ENCODE measurements at regions not wholly inside any gene's neighbourhood (a gene's known extent, or its start where the extent isn't known, plus 50 kb on each side); places are given as distances from the start of the nearest gene placed in this dataset.

DNA sequence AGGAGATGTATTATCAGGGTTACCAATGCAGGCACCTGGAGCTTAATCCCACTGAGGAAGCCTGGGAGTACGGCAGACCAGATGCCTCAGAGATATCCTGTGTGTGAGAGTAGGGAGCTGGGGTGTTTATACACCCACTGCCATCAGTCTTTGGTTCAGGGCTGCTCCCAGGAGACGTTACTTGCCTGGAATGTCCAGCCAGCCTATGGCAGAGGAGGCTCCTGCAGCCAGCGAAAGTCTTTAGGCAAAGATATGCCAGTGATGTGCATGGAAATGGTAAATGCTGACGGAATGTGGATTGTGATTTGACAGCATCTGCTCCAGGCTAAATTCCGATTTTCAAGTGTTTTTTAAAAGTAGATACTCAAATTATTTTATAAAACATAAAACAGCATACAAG, 282.0 kb downstream of the BTBD3 start:
- TF ChIP-seq, protein P1, sequence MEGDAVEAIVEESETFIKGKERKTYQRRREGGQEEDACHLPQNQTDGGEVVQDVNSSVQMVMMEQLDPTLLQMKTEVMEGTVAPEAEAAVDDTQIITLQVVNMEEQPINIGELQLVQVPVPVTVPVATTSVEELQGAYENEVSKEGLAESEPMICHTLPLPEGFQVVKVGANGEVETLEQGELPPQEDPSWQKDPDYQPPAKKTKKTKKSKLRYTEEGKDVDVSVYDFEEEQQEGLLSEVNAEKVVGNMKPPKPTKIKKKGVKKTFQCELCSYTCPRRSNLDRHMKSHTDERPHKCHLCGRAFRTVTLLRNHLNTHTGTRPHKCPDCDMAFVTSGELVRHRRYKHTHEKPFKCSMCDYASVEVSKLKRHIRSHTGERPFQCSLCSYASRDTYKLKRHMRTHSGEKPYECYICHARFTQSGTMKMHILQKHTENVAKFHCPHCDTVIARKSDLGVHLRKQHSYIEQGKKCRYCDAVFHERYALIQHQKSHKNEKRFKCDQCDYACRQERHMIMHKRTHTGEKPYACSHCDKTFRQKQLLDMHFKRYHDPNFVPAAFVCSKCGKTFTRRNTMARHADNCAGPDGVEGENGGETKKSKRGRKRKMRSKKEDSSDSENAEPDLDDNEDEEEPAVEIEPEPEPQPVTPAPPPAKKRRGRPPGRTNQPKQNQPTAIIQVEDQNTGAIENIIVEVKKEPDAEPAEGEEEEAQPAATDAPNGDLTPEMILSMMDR (tag by site-specific recombination; IDR thresholded peaks at IDR 0.05) = no peak
- TF ChIP-seq TCF7L2 (IDR thresholded peaks at IDR 0.05; ENCODE audit: borderline replicate concordance, low read depth, low read length) (no peak), BCL11A (tag by site-specific recombination; IDR thresholded peaks at IDR 0.05; ENCODE audit: low read depth) (no peak), YY1 (tag by site-specific recombination; IDR thresholded peaks at IDR 0.05) (no peak), ZBTB1 (tag by site-specific recombination; IDR thresholded peaks at IDR 0.05) (no peak), ZBTB8A (tag by site-specific recombination; IDR thresholded peaks at IDR 0.05) (no peak), ZNF174 (tag by site-specific recombination; IDR thresholded peaks at IDR 0.05) (no peak), GLIS1 (tag by site-specific recombination; IDR thresholded peaks at IDR 0.05) (no peak), ZNF354C (tag by site-specific recombination; IDR thresholded peaks at IDR 0.05; ENCODE audit: borderline replicate concordance, low read depth) (no peak), REPIN1 (tag by site-specific recombination; IDR thresholded peaks at IDR 0.05; ENCODE audit: low read depth) (no peak), KLF8 (tag by site-specific recombination; IDR thresholded peaks at IDR 0.05) (no peak), ZNF133 (tag by site-specific recombination; IDR thresholded peaks at IDR 0.05) (no peak)
- TF ChIP-seq, protein P2, sequence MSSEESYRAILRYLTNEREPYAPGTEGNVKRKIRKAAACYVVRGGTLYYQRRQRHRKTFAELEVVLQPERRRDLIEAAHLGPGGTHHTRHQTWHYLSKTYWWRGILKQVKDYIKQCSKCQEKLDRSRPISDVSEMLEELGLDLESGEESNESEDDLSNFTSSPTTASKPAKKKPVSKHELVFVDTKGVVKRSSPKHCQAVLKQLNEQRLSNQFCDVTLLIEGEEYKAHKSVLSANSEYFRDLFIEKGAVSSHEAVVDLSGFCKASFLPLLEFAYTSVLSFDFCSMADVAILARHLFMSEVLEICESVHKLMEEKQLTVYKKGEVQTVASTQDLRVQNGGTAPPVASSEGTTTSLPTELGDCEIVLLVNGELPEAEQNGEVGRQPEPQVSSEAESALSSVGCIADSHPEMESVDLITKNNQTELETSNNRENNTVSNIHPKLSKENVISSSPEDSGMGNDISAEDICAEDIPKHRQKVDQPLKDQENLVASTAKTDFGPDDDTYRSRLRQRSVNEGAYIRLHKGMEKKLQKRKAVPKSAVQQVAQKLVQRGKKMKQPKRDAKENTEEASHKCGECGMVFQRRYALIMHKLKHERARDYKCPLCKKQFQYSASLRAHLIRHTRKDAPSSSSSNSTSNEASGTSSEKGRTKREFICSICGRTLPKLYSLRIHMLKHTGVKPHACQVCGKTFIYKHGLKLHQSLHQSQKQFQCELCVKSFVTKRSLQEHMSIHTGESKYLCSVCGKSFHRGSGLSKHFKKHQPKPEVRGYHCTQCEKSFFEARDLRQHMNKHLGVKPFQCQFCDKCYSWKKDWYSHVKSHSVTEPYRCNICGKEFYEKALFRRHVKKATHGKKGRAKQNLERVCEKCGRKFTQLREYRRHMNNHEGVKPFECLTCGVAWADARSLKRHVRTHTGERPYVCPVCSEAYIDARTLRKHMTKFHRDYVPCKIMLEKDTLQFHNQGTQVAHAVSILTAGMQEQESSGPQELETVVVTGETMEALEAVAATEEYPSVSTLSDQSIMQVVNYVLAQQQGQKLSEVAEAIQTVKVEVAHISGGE (tag by site-specific recombination; conservative IDR thresholded peaks at IDR 0.05; ENCODE audit: low read depth) = no peak
